GM12891 (cell line): ENCODE measurements at regions not wholly inside any gene's neighbourhood (a gene's known extent, or its start where the extent isn't known, plus 50 kb on each side); places are given as distances from the start of the nearest gene placed in this dataset.

ENCODE experiments used
- PAX5 ChIP-seq: IDR thresholded peaks from 2 replicates; pipeline ENCODE4 v1.6.1; 2011; ENCODE audit warnings: low read length, moderate library complexity, mild to moderate bottlenecking; ENCODE audit not compliant: insufficient read depth, severe bottlenecking
- POLR2A ChIP-seq: IDR thresholded peaks from 2 replicates; pipeline ENCODE4 v1.6.1; 2011; ENCODE audit warnings: low read depth, low read length, control low read depth
- POLR2AphosphoS5 ChIP-seq: IDR thresholded peaks from 2 replicates; pipeline ENCODE4 v1.6.1; 2011; ENCODE audit warnings: low read depth, low read length, control low read depth
- POU2F2 ChIP-seq: IDR thresholded peaks from 2 replicates; pipeline ENCODE4 v1.6.1; 2011; ENCODE audit warnings: low read depth, mild to moderate bottlenecking, control low read depth, low read length, moderate library complexity
- TAF1 ChIP-seq: IDR thresholded peaks from 2 replicates; pipeline ENCODE4 v1.6.1; 2011; ENCODE audit warnings: low read depth, low read length, control low read depth

DNA sequence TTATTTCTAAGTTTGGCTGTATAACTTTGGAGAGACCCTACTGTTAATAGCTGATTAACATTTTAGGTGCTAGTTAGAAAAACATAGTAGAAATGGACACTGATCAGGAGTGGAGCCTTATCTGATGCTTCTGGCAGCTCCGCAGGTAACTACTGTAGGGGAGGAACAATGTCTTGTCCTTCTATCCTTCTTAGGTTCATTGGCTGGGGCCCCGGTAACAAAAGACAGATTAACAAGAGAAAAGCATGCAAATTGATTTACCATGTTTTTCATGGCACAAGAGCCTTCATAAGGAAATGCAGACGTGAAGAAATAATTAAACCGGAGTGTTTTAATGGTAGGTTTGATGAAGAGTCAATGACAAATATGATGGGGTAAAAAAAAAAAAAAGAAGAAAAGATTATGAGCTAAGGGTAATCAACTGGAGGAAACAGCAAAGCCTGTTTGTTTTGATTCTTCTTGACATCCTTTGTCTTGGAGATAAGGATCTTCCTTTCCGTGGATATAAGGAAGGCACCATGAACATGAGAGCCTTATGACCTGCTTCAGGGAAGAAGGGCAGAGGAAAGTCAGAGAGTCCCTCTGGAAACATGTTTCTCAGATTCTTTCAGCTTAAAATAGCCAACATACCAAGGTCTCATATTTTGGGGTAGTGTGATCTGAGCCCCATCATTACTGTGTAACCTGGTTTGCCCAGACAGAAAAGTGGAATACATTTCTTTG is 62.4 kb upstream of the GCFC2 start:
- no peak for TF ChIP-seq POLR2AphosphoS5
- no peak for TF ChIP-seq POLR2A
- no peak for TF ChIP-seq TAF1
- TF ChIP-seq POU2F2: no peak
- no peak for TF ChIP-seq PAX5
